ENCODE measurements at regions not wholly inside any gene's neighbourhood (a gene's known extent, or its start where the extent isn't known, plus 50 kb on each side); places are given as distances from the start of the nearest gene placed in this dataset.

- TF ChIP-seq SAP30 (IDR thresholded peaks at IDR 0.05; ENCODE audit: insufficient read depth, insufficient replicate concordance, low read length) = no peak
- no peak for TF ChIP-seq EZH2 (IDR thresholded peaks at IDR 0.05; ENCODE audit: low read depth, low read length, severe bottlenecking)
- TF ChIP-seq GTF2F1 (IDR thresholded peaks at IDR 0.05; ENCODE audit: borderline replicate concordance, low read depth, low read length) = no peak
Observed at GRCh38 chrX:94908171-94908570, 1234.2 kb downstream of the FAM133A start (continued).

Data from H1 (cell line).